OCI-LY1 (cell line): ENCODE measurements at regions not wholly inside any gene's neighbourhood (a gene's known extent, or its start where the extent isn't known, plus 50 kb on each side); places are given as distances from the start of the nearest gene placed in this dataset.

Source experiments
- H2AFZ ChIP-seq: fragments of 200-600 bp; sonication (generic), shearing (Covaris generic); 2 replicates; pipeline ENCODE4 v1.6.0; 2014; ENCODE audit warnings: antibody characterized with exemption, mild to moderate bottlenecking, low read length
- H3F3A ChIP-seq: fragments of 200-600 bp; sonication (generic), shearing (Covaris generic); 2 replicates; pipeline ENCODE4 v1.6.0; 2014; ENCODE audit warnings: mild to moderate bottlenecking, antibody characterized with exemption, low read length, moderate library complexity; ENCODE audit not compliant: insufficient read depth
- H3K27ac ChIP-seq: fragments of 200-600 bp; sonication (generic); 2 replicates; pipeline ENCODE4 v1.5.1; 2014; ENCODE audit warnings: low read length, mixed run types, mild to moderate bottlenecking, low read depth; ENCODE audit not compliant: poor library complexity, severe bottlenecking
- H3K27me3 ChIP-seq: fragments of 200-600 bp; sonication (generic); 2 replicates; pipeline ENCODE4 v1.6.0; 2014; ENCODE audit warnings: antibody characterized with exemption, mild to moderate bottlenecking, low read length, moderate library complexity; ENCODE audit not compliant: insufficient read depth
- H3K36me3 ChIP-seq: fragments of 200-600 bp; sonication (generic); 2 replicates; pipeline ENCODE4 v1.6.1; 2014; ENCODE audit warnings: mild to moderate bottlenecking, antibody characterized with exemption, low read length, moderate library complexity, mixed read lengths; ENCODE audit not compliant: insufficient read depth
- H3K4me1 ChIP-seq: fragments of 200-600 bp; sonication (generic); 2 replicates; pipeline ENCODE4 v1.5.1; 2014; ENCODE audit warnings: mild to moderate bottlenecking, low read length, moderate library complexity; ENCODE audit not compliant: insufficient read depth, severe bottlenecking
- H3K4me2 ChIP-seq: fragments of 200-600 bp; sonication (generic), shearing (Covaris generic); 2 replicates; pipeline ENCODE4 v1.6.1; 2014; ENCODE audit warnings: low read length
- H3K4me3 ChIP-seq: fragments of 200-600 bp; sonication (generic); 2 replicates; pipeline ENCODE4 v1.5.1; 2014; ENCODE audit warnings: low read length, low read depth, mild to moderate bottlenecking, mixed read lengths; ENCODE audit not compliant: poor library complexity, severe bottlenecking
- H3K79me2 ChIP-seq: fragments of 200-600 bp; shearing (Covaris generic); 2 replicates; pipeline ENCODE4 v1.6.1; 2016; ENCODE audit warnings: mixed run types, low read length, mixed read lengths; ENCODE audit not compliant: insufficient read depth
- H3K9ac ChIP-seq: fragments of 200-600 bp; sonication (generic), shearing (Covaris generic); 2 replicates; pipeline ENCODE4 v1.6.1; 2014; ENCODE audit warnings: mild to moderate bottlenecking, low read length, mixed read lengths
- H3K9me2 ChIP-seq: fragments of 200-600 bp; sonication (generic), shearing (Covaris generic); 2 replicates; pipeline ENCODE4 v1.6.1; 2014; ENCODE audit warnings: low read depth, mild to moderate bottlenecking, low read length, mixed read lengths
- H3K9me3 ChIP-seq: fragments of 200-600 bp; shearing (Covaris generic); 2 replicates; pipeline ENCODE4 v1.6.1; 2014; ENCODE audit warnings: low read length, mixed read lengths
- H4K20me1 ChIP-seq: fragments of 200-600 bp; sonication (generic), shearing (Covaris generic); 2 replicates; pipeline ENCODE4 v1.6.0; 2016; ENCODE audit warnings: mild to moderate bottlenecking, low read length; ENCODE audit not compliant: insufficient read depth
- CTCF ChIP-seq: fragments of 200-600 bp; sonication (generic), shearing (Covaris generic); IDR thresholded peaks from 2 replicates; pipeline ENCODE4 v1.5.1; 2017; ENCODE audit warnings: mild to moderate bottlenecking, antibody characterized with exemption, low read length, moderate library complexity, mixed read lengths
- EZH2 ChIP-seq: fragments of 200-600 bp; sonication (generic), shearing (Covaris generic); IDR thresholded peaks from 2 replicates; pipeline ENCODE4 v1.8.0; 2017; ENCODE audit warnings: borderline replicate concordance, mixed run types, mild to moderate bottlenecking, antibody characterized with exemption, low read length, moderate library complexity, mixed read lengths

DNA sequence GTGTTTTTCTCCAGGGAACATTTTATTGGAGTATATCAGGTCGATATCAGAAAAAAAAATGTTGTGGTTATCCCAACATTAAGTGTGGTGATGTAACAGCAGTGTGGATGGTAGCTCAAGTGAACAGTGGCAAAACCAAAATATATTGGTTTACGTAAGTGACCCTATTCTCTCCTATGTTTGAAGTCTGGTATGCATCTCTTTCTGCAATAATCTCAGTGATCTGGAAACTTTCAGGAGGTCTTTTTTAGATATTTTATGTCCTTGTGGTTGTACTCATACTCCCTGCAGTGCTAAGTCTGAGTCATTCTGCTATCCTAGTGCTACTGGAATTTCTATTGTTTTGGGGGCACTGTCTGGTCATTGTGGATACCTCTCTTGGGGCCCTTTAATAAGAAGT, 137.9 kb downstream of the SNRPN start:
- Histone ChIP-seq H3K36me3 (peaks cover 93% of the 10 kb centered on the region), H3K4me2 (no peak overlapping the region), H2AFZ (no peak overlapping the region), H3K27ac (no peak overlapping the region), H4K20me1 (no peaks in the 10 kb centered on the region), H3K9ac (no peak overlapping the region), H3K79me2 (no peaks in the 10 kb centered on the region), H3F3A (no peaks in the 10 kb centered on the region), H3K9me3 (0 out of 2 replicates have a peak, but pooled peaks cover 2% of the 10 kb centered on the region), H3K27me3 (no peaks in the 10 kb centered on the region), H3K4me3 (no peak overlapping the region), H3K4me1 (no peaks in the 10 kb centered on the region), H3K9me2 (no peaks in the 10 kb centered on the region)
- no peak for TF ChIP-seq CTCF
- no peak for TF ChIP-seq EZH2

DNA sequence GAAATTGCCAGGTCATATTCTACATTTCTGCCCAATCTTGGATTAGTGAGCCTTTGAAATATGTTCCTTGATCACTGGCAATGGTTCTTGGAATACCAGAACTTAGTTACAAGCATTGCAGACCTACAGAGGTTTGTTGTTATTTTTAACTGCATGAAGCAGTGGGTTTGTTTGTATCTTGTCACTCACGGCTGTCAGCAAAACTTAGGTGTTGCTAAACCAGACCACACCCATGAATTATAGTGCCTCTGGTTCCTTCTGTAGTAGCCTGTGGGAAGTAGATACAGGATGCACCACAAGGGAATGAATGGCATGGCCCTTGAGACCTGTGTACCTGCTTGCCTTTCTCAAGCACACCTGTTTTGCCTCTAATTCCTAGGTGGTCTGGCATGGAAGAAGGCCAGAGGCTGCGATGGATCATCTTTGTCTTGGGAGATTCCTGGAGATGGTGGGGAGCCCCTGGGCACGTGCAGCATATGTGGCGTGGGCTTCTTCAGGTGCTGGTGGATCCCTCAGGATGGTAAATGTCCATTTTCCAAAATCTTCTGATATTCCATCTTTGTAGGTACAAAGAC, 138.8 kb downstream of the SNRPN start:
- no peaks in the 10 kb centered on the region for H3K9me2 ChIP-seq
- H3K4me3 ChIP-seq = no peak overlapping the region
- H3K4me1 ChIP-seq = no peaks in the 10 kb centered on the region
- no peaks in the 10 kb centered on the region for H3K79me2 ChIP-seq
- no peak overlapping the region for H3K27ac ChIP-seq
- H3F3A ChIP-seq = no peaks in the 10 kb centered on the region
- H2AFZ ChIP-seq = no peak overlapping the region
- no peaks in the 10 kb centered on the region for H4K20me1 ChIP-seq
- TF ChIP-seq EZH2 = no peak
- TF ChIP-seq CTCF = no peak
- peaks cover 93% of the 10 kb centered on the region for H3K36me3 ChIP-seq
- H3K4me2 ChIP-seq = no peak overlapping the region
- no peaks in the 10 kb centered on the region for H3K27me3 ChIP-seq
- 0 out of 2 replicates have a peak, but pooled peaks cover 2% of the 10 kb centered on the region for H3K9me3 ChIP-seq
- no peak overlapping the region for H3K9ac ChIP-seq

- H3K4me2 ChIP-seq = no peak overlapping the region
- peaks cover 94% of the 10 kb centered on the region for H3K36me3 ChIP-seq
- no peak overlapping the region for H2AFZ ChIP-seq
- no peak overlapping the region for H3K9ac ChIP-seq
- TF ChIP-seq CTCF = no peak
- H3K27me3 ChIP-seq = no peaks in the 10 kb centered on the region
- 0 out of 2 replicates have a peak, but pooled peaks cover 2% of the 10 kb centered on the region for H3K9me3 ChIP-seq
- H3F3A ChIP-seq = no peaks in the 10 kb centered on the region
- H3K4me3 ChIP-seq = no peak overlapping the region
- H4K20me1 ChIP-seq = no peaks in the 10 kb centered on the region
- no peaks in the 10 kb centered on the region for H3K4me1 ChIP-seq
- no peaks in the 10 kb centered on the region for H3K79me2 ChIP-seq
- no peaks in the 10 kb centered on the region for H3K9me2 ChIP-seq
- H3K27ac ChIP-seq = no peak overlapping the region
These were observed 139.3 kb downstream of the SNRPN start for GRCh38 chr15:25094066-25094465.
